OCI-LY1 (cell line): ENCODE measurements at regions not wholly inside any gene's neighbourhood (a gene's known extent, or its start where the extent isn't known, plus 50 kb on each side); places are given as distances from the start of the nearest gene placed in this dataset.

Experiments
- H2AFZ ChIP-seq: fragments of 200-600 bp; sonication (generic), shearing (Covaris generic); 2 replicates; pipeline ENCODE4 v1.6.0; 2014; ENCODE audit warnings: antibody characterized with exemption, mild to moderate bottlenecking, low read length
- H3F3A ChIP-seq: fragments of 200-600 bp; sonication (generic), shearing (Covaris generic); 2 replicates; pipeline ENCODE4 v1.6.0; 2014; ENCODE audit warnings: mild to moderate bottlenecking, antibody characterized with exemption, low read length, moderate library complexity; ENCODE audit not compliant: insufficient read depth
- H3K27ac ChIP-seq: fragments of 200-600 bp; sonication (generic); 2 replicates; pipeline ENCODE4 v1.5.1; 2014; ENCODE audit warnings: low read length, mixed run types, mild to moderate bottlenecking, low read depth; ENCODE audit not compliant: poor library complexity, severe bottlenecking
- H3K27me3 ChIP-seq: fragments of 200-600 bp; sonication (generic); 2 replicates; pipeline ENCODE4 v1.6.0; 2014; ENCODE audit warnings: antibody characterized with exemption, mild to moderate bottlenecking, low read length, moderate library complexity; ENCODE audit not compliant: insufficient read depth
- H3K36me3 ChIP-seq: fragments of 200-600 bp; sonication (generic); 2 replicates; pipeline ENCODE4 v1.6.1; 2014; ENCODE audit warnings: mild to moderate bottlenecking, antibody characterized with exemption, low read length, moderate library complexity, mixed read lengths; ENCODE audit not compliant: insufficient read depth
- H3K4me1 ChIP-seq: fragments of 200-600 bp; sonication (generic); 2 replicates; pipeline ENCODE4 v1.5.1; 2014; ENCODE audit warnings: mild to moderate bottlenecking, low read length, moderate library complexity; ENCODE audit not compliant: insufficient read depth, severe bottlenecking
- H3K4me2 ChIP-seq: fragments of 200-600 bp; sonication (generic), shearing (Covaris generic); 2 replicates; pipeline ENCODE4 v1.6.1; 2014; ENCODE audit warnings: low read length
- H3K4me3 ChIP-seq: fragments of 200-600 bp; sonication (generic); 2 replicates; pipeline ENCODE4 v1.5.1; 2014; ENCODE audit warnings: low read length, low read depth, mild to moderate bottlenecking, mixed read lengths; ENCODE audit not compliant: poor library complexity, severe bottlenecking
- H3K79me2 ChIP-seq: fragments of 200-600 bp; shearing (Covaris generic); 2 replicates; pipeline ENCODE4 v1.6.1; 2016; ENCODE audit warnings: mixed run types, low read length, mixed read lengths; ENCODE audit not compliant: insufficient read depth
- H3K9ac ChIP-seq: fragments of 200-600 bp; sonication (generic), shearing (Covaris generic); 2 replicates; pipeline ENCODE4 v1.6.1; 2014; ENCODE audit warnings: mild to moderate bottlenecking, low read length, mixed read lengths
- H3K9me2 ChIP-seq: fragments of 200-600 bp; sonication (generic), shearing (Covaris generic); 2 replicates; pipeline ENCODE4 v1.6.1; 2014; ENCODE audit warnings: low read depth, mild to moderate bottlenecking, low read length, mixed read lengths
- H3K9me3 ChIP-seq: fragments of 200-600 bp; shearing (Covaris generic); 2 replicates; pipeline ENCODE4 v1.6.1; 2014; ENCODE audit warnings: low read length, mixed read lengths
- H4K20me1 ChIP-seq: fragments of 200-600 bp; sonication (generic), shearing (Covaris generic); 2 replicates; pipeline ENCODE4 v1.6.0; 2016; ENCODE audit warnings: mild to moderate bottlenecking, low read length; ENCODE audit not compliant: insufficient read depth
- EZH2 ChIP-seq: fragments of 200-600 bp; sonication (generic), shearing (Covaris generic); IDR thresholded peaks from 2 replicates; pipeline ENCODE4 v1.8.0; 2017; ENCODE audit warnings: borderline replicate concordance, mixed run types, mild to moderate bottlenecking, antibody characterized with exemption, low read length, moderate library complexity, mixed read lengths
- TF ChIP-seq, protein P1 (sequence below): fragments of 200-600 bp; sonication (generic), shearing (Covaris generic); IDR thresholded peaks from 2 replicates; pipeline ENCODE4 v1.5.1; 2017; ENCODE audit warnings: mild to moderate bottlenecking, antibody characterized with exemption, low read length, moderate library complexity, mixed read lengths

DNA sequence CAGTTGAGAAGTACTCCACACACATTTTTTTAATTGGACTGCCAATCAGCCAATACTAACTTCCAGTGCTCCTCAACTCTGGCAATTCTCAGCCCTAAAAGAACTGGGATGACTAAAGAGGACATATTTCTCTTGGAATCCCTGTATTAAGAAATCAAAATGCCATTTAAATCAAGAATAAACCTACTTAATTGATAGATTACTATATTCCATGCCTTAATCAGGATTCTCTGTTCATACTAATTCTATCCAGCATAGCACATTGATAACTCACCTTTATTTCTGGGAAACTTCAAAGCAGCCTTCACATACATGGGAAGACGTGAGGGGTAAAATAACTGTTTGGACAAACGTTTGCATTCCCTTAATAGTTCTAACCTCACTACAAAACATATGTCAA is 93.0 kb upstream of the DKK2 start:
- no peak overlapping the region for H3K4me3 ChIP-seq
- H3K27ac ChIP-seq: no peak overlapping the region
- H3K4me2 ChIP-seq: no peak overlapping the region
- no peaks in the 10 kb centered on the region for H3K79me2 ChIP-seq
- no peak for TF ChIP-seq EZH2
- TF ChIP-seq, protein P1, sequence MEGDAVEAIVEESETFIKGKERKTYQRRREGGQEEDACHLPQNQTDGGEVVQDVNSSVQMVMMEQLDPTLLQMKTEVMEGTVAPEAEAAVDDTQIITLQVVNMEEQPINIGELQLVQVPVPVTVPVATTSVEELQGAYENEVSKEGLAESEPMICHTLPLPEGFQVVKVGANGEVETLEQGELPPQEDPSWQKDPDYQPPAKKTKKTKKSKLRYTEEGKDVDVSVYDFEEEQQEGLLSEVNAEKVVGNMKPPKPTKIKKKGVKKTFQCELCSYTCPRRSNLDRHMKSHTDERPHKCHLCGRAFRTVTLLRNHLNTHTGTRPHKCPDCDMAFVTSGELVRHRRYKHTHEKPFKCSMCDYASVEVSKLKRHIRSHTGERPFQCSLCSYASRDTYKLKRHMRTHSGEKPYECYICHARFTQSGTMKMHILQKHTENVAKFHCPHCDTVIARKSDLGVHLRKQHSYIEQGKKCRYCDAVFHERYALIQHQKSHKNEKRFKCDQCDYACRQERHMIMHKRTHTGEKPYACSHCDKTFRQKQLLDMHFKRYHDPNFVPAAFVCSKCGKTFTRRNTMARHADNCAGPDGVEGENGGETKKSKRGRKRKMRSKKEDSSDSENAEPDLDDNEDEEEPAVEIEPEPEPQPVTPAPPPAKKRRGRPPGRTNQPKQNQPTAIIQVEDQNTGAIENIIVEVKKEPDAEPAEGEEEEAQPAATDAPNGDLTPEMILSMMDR: no peak
- no peaks in the 10 kb centered on the region for H3K4me1 ChIP-seq
- H3K36me3 ChIP-seq: no peaks in the 10 kb centered on the region
- H2AFZ ChIP-seq: no peak overlapping the region
- H4K20me1 ChIP-seq: no peaks in the 10 kb centered on the region
- no peak overlapping the region for H3K9ac ChIP-seq
- H3K27me3 ChIP-seq: no peaks in the 10 kb centered on the region
- no peaks in the 10 kb centered on the region for H3K9me2 ChIP-seq
- no peaks in the 10 kb centered on the region for H3F3A ChIP-seq
- no peaks in the 10 kb centered on the region for H3K9me3 ChIP-seq

DNA sequence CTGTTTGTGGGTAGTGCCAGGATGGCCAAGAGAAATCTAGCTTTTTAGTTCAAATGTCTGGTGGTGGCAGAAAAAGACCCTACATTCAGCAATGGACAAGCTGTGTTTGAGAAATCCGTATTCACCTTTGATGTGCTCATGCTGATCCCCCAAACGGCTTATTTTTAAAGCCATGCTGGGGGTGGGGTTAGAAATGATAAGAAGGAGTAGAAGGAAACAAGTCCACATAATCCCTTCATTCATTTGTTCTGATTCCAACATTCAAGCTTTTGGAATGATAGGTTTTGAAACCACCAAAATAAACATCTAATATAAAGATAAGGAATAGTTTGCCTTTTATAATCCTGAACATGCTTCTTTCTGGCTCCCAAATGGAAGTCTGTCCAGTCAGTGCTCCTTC is 92.0 kb upstream of the DKK2 start:
- Histone ChIP-seq H3K4me3 (no peak overlapping the region), H3K9me2 (no peaks in the 10 kb centered on the region), H3F3A (no peaks in the 10 kb centered on the region), H2AFZ (no peak overlapping the region), H3K27me3 (no peaks in the 10 kb centered on the region), H3K36me3 (no peaks in the 10 kb centered on the region), H3K4me2 (no peak overlapping the region), H3K27ac (no peak overlapping the region), H3K79me2 (no peaks in the 10 kb centered on the region), H3K4me1 (no peaks in the 10 kb centered on the region), H4K20me1 (no peaks in the 10 kb centered on the region), H3K9me3 (no peaks in the 10 kb centered on the region), H3K9ac (no peak overlapping the region)
- TF ChIP-seq, protein P1: no peak
- TF ChIP-seq EZH2: no peak

DNA sequence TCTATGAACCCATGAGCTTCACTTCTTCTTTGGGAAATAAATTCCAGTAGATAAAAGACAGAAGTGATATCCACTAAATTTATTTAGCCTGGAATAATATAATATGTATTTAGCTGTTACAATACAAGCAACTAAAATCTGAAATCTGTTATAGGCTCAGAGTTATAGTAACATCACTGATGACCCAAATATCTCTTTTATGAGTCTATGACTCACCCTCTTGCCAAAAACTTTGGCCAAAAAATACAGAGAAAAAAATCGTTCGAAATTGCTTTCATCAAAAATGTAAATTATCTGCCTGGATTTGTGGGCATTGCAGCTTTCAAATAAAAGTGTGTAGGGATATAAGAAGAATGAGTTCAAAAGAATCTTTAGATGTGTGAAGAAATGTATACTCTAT is 89.4 kb upstream of the DKK2 start:
- Histone ChIP-seq H3K4me1 (no peaks in the 10 kb centered on the region), H2AFZ (no peak overlapping the region), H3K79me2 (no peaks in the 10 kb centered on the region), H3K9me2 (no peaks in the 10 kb centered on the region), H3K9ac (no peak overlapping the region), H3F3A (no peaks in the 10 kb centered on the region), H3K36me3 (no peaks in the 10 kb centered on the region), H3K27me3 (no peaks in the 10 kb centered on the region), H3K4me3 (no peak overlapping the region), H4K20me1 (no peaks in the 10 kb centered on the region), H3K27ac (no peak overlapping the region), H3K9me3 (no peaks in the 10 kb centered on the region), H3K4me2 (no peak overlapping the region)
- TF ChIP-seq, protein P1: no peak
